22Rv1 (cell line): ENCODE measurements at regions not wholly inside any gene's neighbourhood (a gene's known extent, or its start where the extent isn't known, plus 50 kb on each side); places are given as distances from the start of the nearest gene placed in this dataset.

Experiments used
- ZFX ChIP-seq: fragments of 450-650 bp; IDR thresholded peaks from 2 replicates; pipeline ENCODE4 v1.6.1; 2017; ENCODE audit warnings: antibody characterized with exemption, borderline replicate concordance
- TF ChIP-seq, protein P1 (sequence below): fragments of 450-650 bp; IDR thresholded peaks from 2 replicates; pipeline ENCODE4 v1.5.1; 2017; ENCODE audit warnings: mild to moderate bottlenecking

DNA sequence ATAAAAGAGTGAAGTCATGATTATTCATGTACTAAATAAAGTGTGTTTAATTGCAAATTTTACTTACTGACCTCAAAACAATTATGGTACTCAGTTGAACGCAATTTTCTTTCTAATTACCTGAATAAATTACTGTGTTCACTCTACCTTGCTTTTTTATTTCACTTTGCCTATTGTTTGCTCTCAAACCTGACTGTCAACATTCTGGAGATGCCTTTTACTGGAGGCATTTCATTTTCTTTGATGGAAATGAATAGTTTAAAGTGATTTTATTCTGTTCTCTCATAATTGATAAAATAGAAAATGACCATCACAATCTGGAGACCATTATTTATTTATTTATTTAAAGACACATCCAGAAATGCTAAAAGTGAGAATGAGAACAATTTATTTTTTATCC, 811.5 kb upstream of the ATXN8OS start:
- TF ChIP-seq, protein P1, sequence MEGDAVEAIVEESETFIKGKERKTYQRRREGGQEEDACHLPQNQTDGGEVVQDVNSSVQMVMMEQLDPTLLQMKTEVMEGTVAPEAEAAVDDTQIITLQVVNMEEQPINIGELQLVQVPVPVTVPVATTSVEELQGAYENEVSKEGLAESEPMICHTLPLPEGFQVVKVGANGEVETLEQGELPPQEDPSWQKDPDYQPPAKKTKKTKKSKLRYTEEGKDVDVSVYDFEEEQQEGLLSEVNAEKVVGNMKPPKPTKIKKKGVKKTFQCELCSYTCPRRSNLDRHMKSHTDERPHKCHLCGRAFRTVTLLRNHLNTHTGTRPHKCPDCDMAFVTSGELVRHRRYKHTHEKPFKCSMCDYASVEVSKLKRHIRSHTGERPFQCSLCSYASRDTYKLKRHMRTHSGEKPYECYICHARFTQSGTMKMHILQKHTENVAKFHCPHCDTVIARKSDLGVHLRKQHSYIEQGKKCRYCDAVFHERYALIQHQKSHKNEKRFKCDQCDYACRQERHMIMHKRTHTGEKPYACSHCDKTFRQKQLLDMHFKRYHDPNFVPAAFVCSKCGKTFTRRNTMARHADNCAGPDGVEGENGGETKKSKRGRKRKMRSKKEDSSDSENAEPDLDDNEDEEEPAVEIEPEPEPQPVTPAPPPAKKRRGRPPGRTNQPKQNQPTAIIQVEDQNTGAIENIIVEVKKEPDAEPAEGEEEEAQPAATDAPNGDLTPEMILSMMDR = no peak
- no peak for TF ChIP-seq ZFX
